ENCODE measurements at regions not wholly inside any gene's neighbourhood (a gene's known extent, or its start where the extent isn't known, plus 50 kb on each side); places are given as distances from the start of the nearest gene placed in this dataset.

DNA sequence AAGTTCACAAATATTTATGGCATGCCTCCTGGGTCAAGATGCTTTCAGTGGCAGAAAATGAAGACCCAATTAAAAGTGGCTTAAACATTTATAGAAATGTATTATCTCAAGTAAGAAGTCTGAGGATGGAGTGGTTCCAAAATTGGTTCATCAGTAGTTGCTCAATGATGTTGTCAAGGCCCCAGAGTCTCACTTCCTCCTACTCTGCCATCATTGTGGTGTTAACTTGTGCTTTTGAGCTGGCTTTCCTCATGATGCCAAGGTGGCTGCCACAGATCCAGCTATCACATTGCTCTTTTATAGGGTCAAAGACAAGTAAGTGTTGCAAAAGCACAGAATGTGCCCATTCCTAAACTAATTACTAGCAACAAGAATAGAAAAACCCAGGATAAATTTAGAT, 404.6 kb upstream of the NRP1 start:
- ChIA-PET CTCF (ENCODE audit: partially characterized antibody) (no interaction called here), POLR2A (ENCODE audit: partially characterized antibody) (no interaction called here)
- H3K14ac ChIP-seq (ENCODE audit: insufficient read length): no peak overlapping the region
- H4K91ac ChIP-seq (replicated peaks; ENCODE audit: insufficient read length, low read length): no peak overlapping the region
- H3K79me1 ChIP-seq (ENCODE audit: low read depth, low read length): no peaks in the 10 kb centered on the region
- no peak overlapping the region for H2AK5ac ChIP-seq (ENCODE audit: low read depth, low read length)
- H3K4me1 ChIP-seq (replicated peaks in 1 of 4; ENCODE audit: control insufficient read depth in 3 of 4, insufficient read depth in 4 of 4, low read length in 3 of 4): no peaks in the 10 kb centered on the region
- no peaks in the 10 kb centered on the region for H3K9me3 ChIP-seq (ENCODE audit: insufficient read depth in 2 of 2, low read depth in 1 of 2, low read length in 1 of 2)
- no peak overlapping the region for H3K27ac ChIP-seq (ENCODE audit: low read depth, low read length)
- no peak overlapping the region for H3K4ac ChIP-seq (replicated peaks; ENCODE audit: insufficient read length, low read depth, low read length)
- no peaks in the 10 kb centered on the region for H3K23me2 ChIP-seq (ENCODE audit: low read depth, low read length)
- H2BK15ac ChIP-seq (ENCODE audit: low read length): no peak overlapping the region
- H2BK20ac ChIP-seq (ENCODE audit: low read length): no peak overlapping the region
- H3K9ac ChIP-seq (replicated peaks in 1 of 4; ENCODE audit: extremely low read depth in 1 of 4, low read depth in 3 of 4, low read length in 3 of 4): no peak overlapping the region
- H3K4me3 ChIP-seq (ENCODE audit: extremely low read depth in 1 of 4, insufficient read depth in 2 of 4, low read depth in 3 of 4, low read length in 4 of 4): no peak overlapping the region
- no peak overlapping the region for H2BK120ac ChIP-seq (replicated peaks; ENCODE audit: low read depth, low read length)
- H4K8ac ChIP-seq (ENCODE audit: extremely low read depth, insufficient read depth, low read length): no peak overlapping the region
- no peaks in the 10 kb centered on the region for H4K20me1 ChIP-seq (replicated peaks in 1 of 2; ENCODE audit: control insufficient read depth in 1 of 2, insufficient read depth in 2 of 2, low read length in 2 of 2)
- DNase-seq (ENCODE audit: low read depth in 1 of 2, low spot score in 2 of 2): no peak
- H3K18ac ChIP-seq (ENCODE audit: extremely low read depth, low read length): no peak overlapping the region
- no peak for FAIRE-seq
- H3K4me2 ChIP-seq (ENCODE audit: insufficient read depth in 1 of 2, low read depth in 2 of 2, low read length in 2 of 2): no peak overlapping the region
- no peaks in the 10 kb centered on the region for H3K36me3 ChIP-seq (ENCODE audit: control insufficient read depth in 2 of 4, insufficient read depth in 4 of 4, low read length in 3 of 4)
- H3K23ac ChIP-seq (ENCODE audit: insufficient read length): no peak overlapping the region
- H4K5ac ChIP-seq (ENCODE audit: insufficient read length, low read depth, low read length): no peak overlapping the region
- no peak overlapping the region for H2BK5ac ChIP-seq (ENCODE audit: low read depth, low read length)
- H2BK12ac ChIP-seq (ENCODE audit: low read depth, low read length): no peak overlapping the region
- H3K56ac ChIP-seq (replicated peaks; ENCODE audit: insufficient read length, low read depth, low read length): no peak overlapping the region
- no peaks in the 10 kb centered on the region for H3K79me2 ChIP-seq (ENCODE audit: control insufficient read depth in 1 of 2, insufficient read depth in 2 of 2, low read length in 2 of 2)
- TF ChIP-seq SRF (IDR thresholded peaks at IDR 0.05; ENCODE audit: low read depth, low read length) (no peak), HDAC6 (IDR thresholded peaks at IDR 0.05; ENCODE audit: low read depth, low read length) (no peak), CHD2 (IDR thresholded peaks at IDR 0.05; ENCODE audit: low read length) (no peak), BCL11A (IDR thresholded peaks at IDR 0.05; ENCODE audit: low read depth in 2 of 2, low read length in 2 of 2) (no peak)
- H3K27me3 ChIP-seq (replicated peaks in 1 of 4; ENCODE audit: control insufficient read depth in 3 of 4, extremely low read depth in 1 of 4, insufficient read depth in 3 of 4, low read length in 3 of 4): no peaks in the 10 kb centered on the region
- no peak overlapping the region for H2AFZ ChIP-seq (ENCODE audit: low read length)

Data from H1 (cell line).